ENCODE measurements at regions not wholly inside any gene's neighbourhood (a gene's known extent, or its start where the extent isn't known, plus 50 kb on each side); places are given as distances from the start of the nearest gene placed in this dataset.

GRCh38 chr6:150720774-150721233 lies 121.1 kb downstream of the PLEKHG1 start:
- TF ChIP-seq CSRNP3 (CRISPR knock-in tag; IDR thresholded peaks at IDR 0.05) (no peak), ZNF565 (CRISPR knock-in tag; conservative IDR thresholded peaks at IDR 0.05; ENCODE audit: low read depth) (no peak), ARNTL (CRISPR knock-in tag; IDR thresholded peaks at IDR 0.05; ENCODE audit: borderline replicate concordance, low read depth) (no peak), POU6F1 (CRISPR knock-in tag; IDR thresholded peaks at IDR 0.05; ENCODE audit: borderline replicate concordance, low read depth) (no peak), ZNF70 (CRISPR knock-in tag; IDR thresholded peaks at IDR 0.05) (no peak), OSR1 (CRISPR knock-in tag; IDR thresholded peaks at IDR 0.05) (no peak), ZFP30 (CRISPR knock-in tag; IDR thresholded peaks at IDR 0.05) (no peak), TOX (CRISPR knock-in tag; IDR thresholded peaks at IDR 0.05; ENCODE audit: borderline replicate concordance) (no peak), ZC3H10 (CRISPR knock-in tag; IDR thresholded peaks at IDR 0.05) (no peak), CSDC2 (CRISPR knock-in tag; IDR thresholded peaks at IDR 0.05) (no peak), BACH2 (CRISPR knock-in tag; IDR thresholded peaks at IDR 0.05; ENCODE audit: borderline replicate concordance) (no peak), RARB (CRISPR knock-in tag; IDR thresholded peaks at IDR 0.05) (no peak), ESRRG (CRISPR knock-in tag; IDR thresholded peaks at IDR 0.05) (no peak)
- no peak for ATAC-seq

- no peak for TF ChIP-seq POU6F1 (CRISPR knock-in tag; IDR thresholded peaks at IDR 0.05; ENCODE audit: borderline replicate concordance, low read depth)
- no peak for TF ChIP-seq GLIS3 (CRISPR knock-in tag; IDR thresholded peaks at IDR 0.05)
- TF ChIP-seq PPARA (CRISPR knock-in tag; IDR thresholded peaks at IDR 0.05; ENCODE audit: borderline replicate concordance): no peak
- TF ChIP-seq ZNF565 (CRISPR knock-in tag; conservative IDR thresholded peaks at IDR 0.05; ENCODE audit: low read depth): no peak
- TF ChIP-seq ZNF8 (CRISPR knock-in tag; IDR thresholded peaks at IDR 0.05): no peak
- no peak for TF ChIP-seq TSHZ2 (CRISPR knock-in tag; IDR thresholded peaks at IDR 0.05)
- no peak for TF ChIP-seq SNAI2 (CRISPR knock-in tag; IDR thresholded peaks at IDR 0.05)
- TF ChIP-seq ZC3H10 (CRISPR knock-in tag; IDR thresholded peaks at IDR 0.05): no peak
- no peak for TF ChIP-seq TCF4 (CRISPR knock-in tag; IDR thresholded peaks at IDR 0.05; ENCODE audit: borderline replicate concordance)
- TF ChIP-seq PATZ1 (CRISPR knock-in tag; IDR thresholded peaks at IDR 0.05; ENCODE audit: borderline replicate concordance): no peak
- TF ChIP-seq ISL1 (CRISPR knock-in tag; IDR thresholded peaks at IDR 0.05): no peak
- no peak for TF ChIP-seq ESRRG (CRISPR knock-in tag; IDR thresholded peaks at IDR 0.05)
- TF ChIP-seq ARNTL (CRISPR knock-in tag; IDR thresholded peaks at IDR 0.05; ENCODE audit: borderline replicate concordance, low read depth): no peak
- TF ChIP-seq ZFP30 (CRISPR knock-in tag; IDR thresholded peaks at IDR 0.05): no peak
- no peak for TF ChIP-seq ZNF70 (CRISPR knock-in tag; IDR thresholded peaks at IDR 0.05)
- ATAC-seq: no peak
These were observed 122.0 kb downstream of the PLEKHG1 start for GRCh38 chr6:150721418-150722266.

Measured in SK-N-SH treated with all-trans-retinoic acid at 6 μM for 48 hours (cell line).